ENCODE measurements at regions not wholly inside any gene's neighbourhood (a gene's known extent, or its start where the extent isn't known, plus 50 kb on each side); places are given as distances from the start of the nearest gene placed in this dataset.
A peak's percentile ranks its signal among the peaks of the same experiment; 100 is the strongest.

DNA sequence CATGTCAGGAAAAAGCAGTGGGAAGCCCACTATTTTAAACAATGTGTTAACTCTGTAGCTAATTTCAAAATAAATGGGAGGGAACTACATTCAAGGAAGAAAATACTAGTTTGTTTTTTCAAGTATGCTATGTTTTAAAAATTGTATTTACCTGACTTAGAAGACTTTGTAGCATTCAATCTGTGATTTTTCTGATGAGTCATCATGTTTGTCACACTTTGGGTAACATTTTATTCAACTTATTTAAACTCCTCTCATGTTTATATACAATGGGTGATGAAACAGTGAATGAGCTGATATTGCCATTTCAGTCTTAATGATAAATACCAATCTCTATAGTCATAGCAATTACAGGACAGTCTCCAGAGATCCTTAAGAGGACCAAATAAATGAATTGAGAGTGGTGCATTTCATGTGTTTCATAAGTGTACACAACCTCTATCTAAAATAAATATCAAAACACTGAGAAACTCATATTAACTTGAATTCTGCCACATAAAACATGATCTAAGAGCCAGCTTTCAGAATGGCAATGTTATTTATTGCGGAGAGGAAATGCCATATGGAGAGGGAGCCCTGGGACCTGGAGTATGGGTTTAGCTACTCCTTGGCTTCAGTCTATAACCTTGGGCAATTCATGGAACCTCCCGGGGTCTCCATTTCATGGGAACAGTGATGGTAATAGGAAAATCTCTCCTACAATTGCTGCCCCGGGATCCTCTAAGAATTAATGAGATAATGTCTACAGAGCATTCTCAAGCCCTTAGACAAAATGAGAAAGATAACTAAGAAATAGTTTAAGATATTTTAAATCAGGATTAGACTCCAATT lies 913.9 kb downstream of the TLE4 start:
- no peak overlapping the region for H3K18ac ChIP-seq (ENCODE audit: extremely low read depth, low read length)
- FAIRE-seq, result no peak

More for the DNA sequence above, 913.9 kb downstream of the TLE4 start:
- Histone ChIP-seq H3K4me3 (ENCODE audit: extremely low read depth in 1 of 4, insufficient read depth in 2 of 4, low read depth in 3 of 4, low read length in 4 of 4) (no peak overlapping the region), H3K56ac (replicated peaks; ENCODE audit: insufficient read length, low read depth, low read length) (no peak overlapping the region), H2BK120ac (replicated peaks; ENCODE audit: low read depth, low read length) (no peak overlapping the region), H2BK15ac (ENCODE audit: low read length) (no peak overlapping the region), H4K5ac (ENCODE audit: insufficient read length, low read depth, low read length) (no peak overlapping the region), H4K8ac (ENCODE audit: extremely low read depth, insufficient read depth, low read length) (no peak overlapping the region), H2BK5ac (ENCODE audit: low read depth, low read length) (no peak overlapping the region), H3K14ac (ENCODE audit: insufficient read length) (no peak overlapping the region), H3K23ac (ENCODE audit: insufficient read length) (no peak overlapping the region), H3K79me1 (ENCODE audit: low read depth, low read length) (no peaks in the 10 kb centered on the region), H2BK20ac (ENCODE audit: low read length) (no peak overlapping the region), H3K36me3 (ENCODE audit: control insufficient read depth in 2 of 4, insufficient read depth in 4 of 4, low read length in 3 of 4) (no peaks in the 10 kb centered on the region), H3K27me3 (replicated peaks in 1 of 4; ENCODE audit: control insufficient read depth in 3 of 4, extremely low read depth in 1 of 4, insufficient read depth in 3 of 4, low read length in 3 of 4) (no peaks in the 10 kb centered on the region), H3K27ac (ENCODE audit: low read depth, low read length) (no peak overlapping the region), H2BK12ac (ENCODE audit: low read depth, low read length) (no peak overlapping the region), H4K91ac (replicated peaks; ENCODE audit: insufficient read length, low read length) (no peak overlapping the region), H3K4me2 (ENCODE audit: insufficient read depth in 1 of 2, low read depth in 2 of 2, low read length in 2 of 2) (no peak overlapping the region), H2AFZ (ENCODE audit: low read length) (no peak overlapping the region), H3K4ac (replicated peaks; ENCODE audit: insufficient read length, low read depth, low read length) (no peak overlapping the region), H3K4me1 (replicated peaks in 1 of 4; ENCODE audit: control insufficient read depth in 3 of 4, insufficient read depth in 4 of 4, low read length in 3 of 4) (no peaks in the 10 kb centered on the region), H4K20me1 (replicated peaks in 1 of 2; ENCODE audit: control insufficient read depth in 1 of 2, insufficient read depth in 2 of 2, low read length in 2 of 2) (no peaks in the 10 kb centered on the region), H3K9ac (replicated peaks in 1 of 4; ENCODE audit: extremely low read depth in 1 of 4, low read depth in 3 of 4, low read length in 3 of 4) (no peak overlapping the region), H3K23me2 (ENCODE audit: low read depth, low read length) (no peaks in the 10 kb centered on the region), H2AK5ac (ENCODE audit: low read depth, low read length) (no peak overlapping the region), H3K9me3 (ENCODE audit: insufficient read depth in 2 of 2, low read depth in 1 of 2, low read length in 1 of 2) (peaks cover 0 to 5% of the 10 kb centered on the region in 2 experiments; a peak in 1 of 4 replicates), H3K79me2 (ENCODE audit: control insufficient read depth in 1 of 2, insufficient read depth in 2 of 2, low read length in 2 of 2) (no peaks in the 10 kb centered on the region)
- no peak for DNase-seq (ENCODE audit: low read depth in 1 of 2, low spot score in 2 of 2)
- 90% methylated on average over 3 of the region's 3 CpGs; no CpG with 5 or more reads in 1 of the 2 experiments for WGBS, 2 experiments (ENCODE audit: extremely low coverage in 1 of 2, insufficient coverage in 1 of 2, insufficient read length in 1 of 2, insufficient replicate concordance in 2 of 2, low coverage in 1 of 2, low lambda C conversion rate in 2 of 2, missing lambda C conversion rate in 1 of 2)
- POLR2A ChIA-PET (ENCODE audit: partially characterized antibody), result no interaction called here
- TF ChIP-seq PHF8 (conservative IDR thresholded peaks at IDR 0.05; ENCODE audit: low read depth, low read length), result no peak
- TF ChIP-seq MAFK (IDR thresholded peaks at IDR 0.05; ENCODE audit: low read depth, low read length), result peak; percentile 79
- TF ChIP-seq RNF2 (IDR thresholded peaks at IDR 0.05; ENCODE audit: borderline replicate concordance, low read depth, low read length, missing control alignments, poor library complexity, severe bottlenecking), result no peak
- CTCF ChIA-PET (ENCODE audit: partially characterized antibody), result no interaction called here
